Stimulated activated CD8-positive, alpha-beta memory T cell treated with anti-CD3 and anti-CD28 coated beads, Interleukin-4, amount 100 ng/mL, for 4 hours (primary cell): ENCODE measurements at regions not wholly inside any gene's neighbourhood (a gene's known extent, or its start where the extent isn't known, plus 50 kb on each side); places are given as distances from the start of the nearest gene placed in this dataset.

Experiments
- DNase-seq, 2 donors: peaks; one replicate each; pipeline ENCODE4 v3.0.0-alpha.2; 2020; ENCODE audit warnings: low read depth in 2 of 2, low spot score in 1 of 2

DNA sequence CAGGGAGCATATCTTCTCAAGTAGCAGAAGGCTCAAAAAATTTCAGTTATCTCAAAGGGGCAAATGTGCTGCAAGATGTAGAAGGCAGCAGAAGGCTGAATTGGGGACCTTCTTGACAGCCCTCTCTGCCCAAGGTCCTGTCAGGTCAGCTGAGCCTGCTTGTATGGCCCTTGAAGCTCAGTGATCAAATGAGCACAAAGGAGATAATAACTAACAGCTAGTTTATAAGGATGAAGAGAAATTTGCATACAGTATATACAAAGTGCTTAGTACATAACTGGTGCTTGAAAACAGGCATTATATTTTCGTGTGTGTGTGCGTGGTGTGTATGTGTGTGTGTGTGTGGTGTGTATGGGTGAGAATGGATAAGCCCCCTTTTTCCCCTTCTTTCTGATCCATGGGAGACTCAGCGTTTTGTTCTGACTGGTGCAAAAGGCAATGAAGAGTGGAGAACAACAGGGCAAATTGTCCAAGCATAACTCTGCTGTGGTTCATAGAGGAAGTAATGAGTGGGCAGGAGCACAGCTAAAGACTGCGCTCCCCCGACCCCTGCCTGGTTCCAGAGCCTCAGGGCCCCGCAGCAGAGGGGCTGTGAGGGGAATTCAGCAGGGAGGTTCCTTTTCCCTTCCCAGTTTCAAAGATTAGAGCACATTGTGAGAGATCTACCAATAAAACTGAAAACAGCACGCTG is 356.8 kb upstream of the NR2F2 start:
- DNase-seq = no peak

DNA sequence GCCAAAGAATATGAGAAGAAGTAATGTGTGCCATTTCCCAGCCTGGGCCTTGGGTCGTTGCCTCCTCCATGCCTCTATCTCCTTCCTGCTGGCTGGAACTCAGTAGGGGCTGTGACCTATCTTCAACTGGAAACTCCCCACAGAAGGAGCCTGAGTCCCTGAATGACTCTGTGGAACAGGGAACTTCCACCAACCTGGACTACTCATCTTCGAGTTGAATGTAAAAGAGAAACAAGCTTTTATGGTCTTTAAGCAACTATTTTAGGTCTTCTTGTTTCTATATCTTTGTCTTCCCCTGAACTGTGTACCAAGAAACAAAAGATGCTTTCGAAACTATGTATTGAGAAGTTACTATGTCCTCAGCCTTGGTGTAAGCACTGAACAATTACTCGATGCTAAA is 355.3 kb upstream of the NR2F2 start:
- DNase-seq = no peak

GRCh38 chr15:95979286-95979685 is 351.2 kb upstream of the NR2F2 start:
- DNase-seq = no peak

DNA sequence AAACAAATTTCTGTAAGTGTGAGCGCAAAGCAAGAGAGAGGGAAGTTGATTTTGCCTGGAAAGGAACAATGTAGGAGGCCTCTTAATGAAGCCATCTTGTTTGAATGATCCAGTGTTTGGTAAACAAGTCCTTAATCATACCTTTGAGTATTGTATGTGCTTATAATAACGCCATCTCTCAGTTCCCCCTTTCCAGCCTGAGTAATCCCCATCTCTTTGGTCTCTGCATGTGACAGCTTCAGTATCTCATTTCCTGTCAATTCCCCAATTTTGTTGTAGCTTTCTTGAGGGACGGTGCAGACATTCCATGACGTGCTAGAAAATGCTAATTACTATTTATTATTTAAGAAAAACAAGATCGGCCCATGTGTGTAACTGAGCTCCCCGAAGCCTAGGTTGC is 349.3 kb upstream of the NR2F2 start:
- DNase-seq = no peak

GRCh38 chr15:95987299-95987698 is 343.2 kb upstream of the NR2F2 start:
- no peak for DNase-seq

DNA sequence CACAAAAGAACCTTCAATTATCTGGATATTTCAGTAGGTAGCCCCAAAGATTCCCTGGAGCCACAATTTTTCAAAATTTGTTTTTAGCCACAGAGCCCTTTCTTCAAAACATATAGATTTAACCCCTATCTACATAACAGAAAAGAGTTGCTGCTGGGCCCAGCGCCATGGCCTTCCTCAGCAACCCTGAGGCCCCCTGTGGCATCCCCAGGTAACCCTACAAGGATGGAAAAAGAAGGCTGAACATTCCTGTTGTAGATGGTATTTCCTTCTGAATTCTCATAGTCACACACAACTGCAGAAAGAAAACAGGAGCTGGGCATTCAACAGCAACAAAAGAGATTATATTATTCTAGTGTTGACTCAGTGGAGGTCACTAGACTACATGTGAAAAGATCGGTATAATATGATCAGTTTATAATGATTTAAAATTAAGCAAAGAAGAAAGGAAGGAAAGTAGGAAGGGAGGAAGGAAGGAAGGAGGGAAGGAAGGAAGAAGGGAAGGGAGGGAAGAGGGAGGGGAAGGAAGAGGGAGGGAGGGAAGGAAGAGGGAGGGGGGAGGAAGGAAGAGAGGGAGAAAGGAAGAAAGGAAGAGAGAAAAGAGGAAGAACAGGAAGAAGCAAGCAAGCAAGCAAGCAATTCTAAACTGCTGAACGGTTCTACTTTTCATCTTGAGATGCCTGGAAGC is 342.5 kb upstream of the NR2F2 start:
- no peak for DNase-seq

DNA sequence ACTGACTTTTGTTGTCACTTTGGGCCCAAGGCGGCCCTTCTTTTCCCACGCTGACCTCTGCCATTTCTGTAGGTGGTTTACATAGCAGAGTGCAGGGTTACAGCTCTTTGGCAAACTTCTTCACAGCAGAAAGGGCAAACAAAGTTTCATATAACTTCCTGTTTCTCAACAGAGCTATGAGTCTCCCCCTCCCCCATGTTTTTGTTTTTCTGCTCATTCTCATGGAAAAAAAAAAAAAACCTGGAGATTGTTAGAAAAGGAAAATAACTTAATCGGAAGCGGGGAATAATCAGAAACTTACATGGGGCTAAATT is 342.0 kb upstream of the NR2F2 start:
- DNase-seq = no peak

DNA sequence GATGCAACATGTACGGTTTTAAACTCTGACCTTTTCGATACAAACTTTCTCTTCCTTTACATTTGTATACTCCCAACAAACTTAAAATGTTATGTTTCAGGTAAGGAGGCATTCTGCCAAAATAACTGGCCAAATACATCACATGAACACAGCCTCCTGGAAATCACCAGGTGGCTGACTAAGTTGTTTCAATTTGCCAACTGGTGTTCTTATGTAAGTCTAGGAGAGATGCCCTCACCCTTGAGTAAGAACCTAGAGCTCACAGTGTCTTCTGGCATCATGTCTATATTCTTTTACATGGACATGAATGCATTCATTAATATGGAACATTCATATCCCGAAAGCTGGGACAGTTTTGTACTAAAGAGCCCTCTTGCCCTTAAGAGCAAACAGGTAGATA is 341.1 kb upstream of the NR2F2 start:
- no peak for DNase-seq

DNA sequence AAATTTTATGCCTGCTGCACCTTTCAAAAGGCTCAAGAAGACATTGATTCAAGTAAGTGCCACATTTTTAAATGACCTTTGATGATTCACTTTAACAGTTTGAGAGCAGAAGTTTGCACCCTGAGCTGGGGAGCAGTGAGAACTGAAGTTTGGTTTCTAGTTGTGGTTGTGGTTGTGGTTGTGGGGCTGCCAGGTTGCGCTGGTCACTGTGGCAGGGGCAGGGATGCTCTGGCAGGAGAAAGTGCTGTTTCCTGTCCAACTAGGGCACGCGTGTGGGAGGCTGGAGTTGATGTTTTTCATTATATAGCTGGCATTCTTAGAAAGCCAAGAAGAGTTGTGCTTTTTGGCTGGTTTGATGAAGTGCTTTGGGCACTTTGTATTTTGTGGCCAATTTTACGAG is 339.7 kb upstream of the NR2F2 start:
- peak in 1 of 2 donors; percentile 0 for DNase-seq

GRCh38 chr15:95994418-95994817 is 336.1 kb upstream of the NR2F2 start:
- no peak for DNase-seq

DNA sequence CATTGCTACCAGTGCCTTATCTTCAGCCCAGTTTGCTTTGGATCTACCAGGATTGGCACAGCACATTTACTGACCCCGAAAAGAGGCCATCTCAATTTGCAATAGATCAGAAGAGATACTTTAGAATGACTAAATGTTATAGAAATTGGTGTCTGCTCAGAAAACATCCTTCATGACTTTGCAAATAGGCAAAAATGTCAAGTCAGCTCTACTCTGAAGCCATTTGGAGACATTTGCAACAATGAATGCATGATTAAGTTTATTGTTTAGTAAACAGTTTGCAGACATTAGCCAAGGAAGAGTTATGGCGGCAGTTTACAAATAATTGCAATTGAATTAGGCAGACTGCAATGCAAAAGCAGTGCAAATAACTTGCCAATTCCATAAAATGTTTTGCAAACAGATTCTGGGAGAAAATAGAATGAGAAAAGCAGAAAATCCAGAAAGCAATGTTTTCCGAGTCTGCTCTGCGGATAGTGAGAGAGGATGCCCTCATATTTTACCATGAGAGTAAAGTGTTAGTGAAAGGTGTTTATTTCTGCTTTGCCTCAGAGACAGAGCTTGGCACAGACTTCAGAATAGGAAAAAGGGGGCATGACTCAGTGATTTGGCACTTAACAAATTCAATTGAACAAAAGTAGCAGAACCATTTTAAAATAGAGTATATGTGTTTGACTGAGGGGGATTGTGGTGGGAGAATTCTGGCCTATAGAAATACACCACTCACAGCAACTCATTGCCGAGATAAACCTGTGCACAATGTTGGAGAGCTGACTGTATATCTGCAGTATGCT is 334.9 kb upstream of the NR2F2 start:
- no peak for DNase-seq

DNA sequence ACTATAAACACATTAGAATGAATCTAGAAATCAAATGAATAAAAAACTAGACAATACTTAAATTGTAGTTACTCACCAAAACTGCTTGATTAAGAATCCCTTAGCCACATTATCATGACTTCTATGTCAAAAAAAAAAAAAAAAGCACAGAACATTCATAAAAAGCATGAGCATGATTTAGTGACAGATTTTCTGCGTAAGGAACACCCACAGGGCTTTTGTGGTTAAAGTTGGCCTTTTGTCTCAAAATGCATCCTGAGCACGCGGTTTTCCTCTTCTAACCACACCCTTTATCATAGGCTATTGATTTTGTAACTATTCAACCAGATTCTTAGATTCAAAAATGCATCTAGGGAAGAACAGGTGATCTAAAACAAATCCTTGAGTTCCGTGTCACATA is 334.0 kb upstream of the NR2F2 start:
- DNase-seq = no peak

- DNase-seq = no peak
Observed at GRCh38 chr15:95998935-95999334, 331.6 kb upstream of the NR2F2 start.

DNA sequence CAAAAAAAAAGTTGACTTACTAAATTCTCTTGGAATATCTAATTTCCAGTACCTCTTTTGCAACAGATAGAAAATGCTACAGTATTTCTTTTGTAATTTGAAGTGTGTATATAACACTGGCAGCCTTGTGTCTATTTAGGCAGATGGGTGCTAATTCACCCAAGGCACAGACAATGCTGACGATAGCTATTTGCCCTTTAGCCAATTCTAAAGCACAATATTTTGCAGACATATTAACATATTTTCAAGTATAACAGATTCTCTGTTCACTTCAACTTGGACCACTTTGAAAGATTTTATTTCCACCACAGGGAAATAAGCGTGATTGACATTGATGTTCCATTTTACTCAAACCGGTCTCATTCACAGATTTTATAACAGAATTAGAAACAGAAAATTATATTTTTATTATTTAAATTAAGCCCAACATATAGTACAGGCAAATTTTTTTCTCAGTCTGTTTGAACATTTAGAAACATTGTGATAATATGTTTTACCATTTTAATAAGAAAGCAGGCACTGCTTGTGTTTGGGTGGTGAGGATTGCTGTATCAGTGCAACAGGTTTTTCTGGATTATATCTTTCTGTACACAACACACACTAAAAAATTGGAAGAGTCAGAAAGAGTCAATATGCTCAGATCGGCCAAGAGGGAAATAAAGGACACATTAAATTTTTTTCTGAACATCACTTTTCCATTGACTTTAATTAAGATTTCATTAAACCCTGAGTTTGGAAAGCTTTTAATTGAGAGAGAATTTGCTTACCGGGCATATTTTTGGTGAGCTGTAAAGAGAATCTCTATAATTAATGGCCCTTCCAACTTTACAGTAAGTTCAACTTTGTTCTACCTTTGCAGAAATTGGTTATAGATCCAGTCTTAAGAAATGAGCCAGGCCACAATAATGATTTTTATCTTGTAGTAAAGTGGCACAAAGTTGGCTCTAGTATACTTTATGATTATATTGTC is 327.3 kb upstream of the NR2F2 start:
- no peak for DNase-seq

DNA sequence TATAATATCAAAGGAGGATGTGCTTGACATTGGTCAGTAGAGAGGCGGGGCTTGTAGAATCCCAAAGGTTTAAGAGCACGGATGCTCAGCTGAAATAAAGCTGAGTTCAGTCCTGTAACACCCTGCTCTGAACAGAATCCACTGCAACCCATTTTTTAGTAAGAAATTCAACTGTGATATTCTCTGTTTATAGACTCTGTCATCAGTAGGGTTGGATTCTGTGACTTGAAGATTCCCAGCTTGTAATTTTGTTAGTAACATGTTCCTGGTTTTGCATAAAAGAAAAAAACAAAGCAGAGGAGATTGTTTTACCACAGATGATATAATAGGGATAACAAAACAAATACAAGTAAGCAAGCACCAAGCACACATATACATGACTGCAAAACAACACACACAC is 324.6 kb upstream of the NR2F2 start:
- DNase-seq = no peak

DNA sequence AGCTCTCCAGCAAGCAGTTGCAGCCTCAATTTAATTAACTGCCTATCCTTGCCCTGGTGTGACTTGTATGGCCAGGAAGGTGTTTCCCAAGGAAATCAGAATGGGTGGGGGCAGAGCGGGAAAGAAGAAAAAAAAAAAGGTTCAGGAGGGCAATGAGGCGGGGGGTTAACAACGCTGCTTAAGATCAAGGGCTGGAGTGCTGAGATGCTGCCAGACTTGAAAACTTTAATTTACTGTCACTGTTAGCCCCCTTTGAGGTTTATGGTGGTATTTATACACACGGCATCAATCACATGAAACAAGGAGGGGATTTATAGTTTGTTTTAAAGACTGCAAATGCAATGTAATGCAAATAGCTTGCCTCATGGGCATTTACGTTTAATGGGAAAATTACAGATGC is 319.4 kb upstream of the NR2F2 start:
- no peak for DNase-seq

- DNase-seq = no peak
Observed at GRCh38 chr15:96014939-96015338, 315.6 kb upstream of the NR2F2 start.

DNA sequence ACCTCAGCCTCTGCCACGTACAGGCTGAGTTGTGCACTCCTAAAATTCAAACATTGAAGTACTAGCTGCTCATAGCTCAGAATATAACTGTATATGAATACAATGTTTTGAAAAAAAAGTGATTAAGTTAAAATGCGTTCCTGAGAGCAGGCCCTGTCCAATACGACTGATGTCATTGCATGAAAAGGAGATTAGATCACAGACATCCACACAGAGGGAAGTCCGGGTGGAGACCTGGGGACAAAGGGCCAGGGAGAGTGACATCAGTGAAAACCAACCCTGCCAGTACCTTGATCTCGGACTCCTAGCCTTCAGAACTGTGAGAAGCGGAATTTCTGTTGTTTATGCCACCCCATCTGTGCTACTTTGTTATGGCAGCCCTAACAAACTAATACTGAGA is 311.4 kb upstream of the NR2F2 start:
- no peak for DNase-seq

- DNase-seq = no peak
Observed at GRCh38 chr15:96020133-96020532, 310.4 kb upstream of the NR2F2 start.

DNA sequence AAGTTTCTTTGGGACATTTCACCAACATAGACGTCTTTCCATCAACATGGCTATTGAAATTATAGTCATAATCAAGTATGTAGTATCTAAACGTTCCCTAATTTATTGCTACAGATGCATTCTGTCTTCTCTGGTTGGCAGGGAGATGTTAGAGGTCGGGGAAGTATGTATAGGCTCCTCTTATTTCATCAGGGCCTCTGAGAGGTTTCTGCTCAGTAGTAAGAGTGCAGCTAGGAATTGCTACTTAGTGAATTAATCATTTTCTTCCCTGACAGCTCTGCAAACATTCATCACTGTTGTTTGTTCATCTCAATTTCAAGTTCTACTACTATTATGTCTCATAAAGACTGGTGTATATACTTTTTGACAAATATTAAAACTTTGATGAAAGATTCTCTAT is 309.7 kb upstream of the NR2F2 start:
- DNase-seq = no peak

- no peak for DNase-seq
Observed at GRCh38 chr15:96023081-96023480, 307.4 kb upstream of the NR2F2 start.
